PFSK-1 (cell line): ENCODE measurements at regions not wholly inside any gene's neighbourhood (a gene's known extent, or its start where the extent isn't known, plus 50 kb on each side); places are given as distances from the start of the nearest gene placed in this dataset.

ENCODE experiments used
- FOXP2 ChIP-seq: optimal IDR thresholded peaks from 2 replicates; pipeline ENCODE3; 2011; ENCODE audit warnings: borderline replicate concordance, control low read depth, inconsistent platforms; ENCODE audit not compliant: insufficient read depth; ENCODE audit errors: extremely low read length, extremely low read depth
- POLR2AphosphoS5 ChIP-seq: IDR thresholded peaks from 2 replicates; pipeline ENCODE4 v1.6.1; 2012; ENCODE audit warnings: low read depth, mild to moderate bottlenecking, control low read depth, low read length, moderate library complexity
- REST ChIP-seq, 2 experiments: IDR thresholded peaks; 2 replicates each; pipeline versions ENCODE4 v1.6.1 to v1.8.0; 2011 to 2012; ENCODE audit warnings: low read depth in 2 of 2, low read length in 2 of 2, control low read depth in 1 of 2, inconsistent platforms in 1 of 2, mild to moderate bottlenecking in 1 of 2, moderate library complexity in 1 of 2; ENCODE audit not compliant: insufficient read depth in 1 of 2
- SIN3A ChIP-seq: IDR thresholded peaks from 2 replicates; pipeline ENCODE4 v1.6.1; 2012; ENCODE audit warnings: mild to moderate bottlenecking, low read length, moderate library complexity, borderline replicate concordance; ENCODE audit not compliant: insufficient read depth
- TAF1 ChIP-seq: IDR thresholded peaks from 2 replicates; pipeline ENCODE4 v1.6.1; 2012; ENCODE audit warnings: low read length, control low read depth, borderline replicate concordance; ENCODE audit not compliant: insufficient read depth

GRCh38 chr2:34414856-34415255, 815.8 kb upstream of the FAM98A start:
- TF ChIP-seq TAF1 (no peak), FOXP2 (no peak), REST (IDR thresholded peaks at IDR 0.05; ENCODE audit: insufficient read depth in 1 of 2, low read depth in 2 of 2, low read length in 2 of 2) (no peak), POLR2AphosphoS5 (no peak), SIN3A (no peak)

- no peak for TF ChIP-seq FOXP2
Observed at GRCh38 chr2:34408100-34408499, 809.0 kb upstream of the FAM98A start.

GRCh38 chr2:34403512-34403911, 804.4 kb upstream of the FAM98A start:
- TF ChIP-seq FOXP2 (no peak), REST (IDR thresholded peaks at IDR 0.05; ENCODE audit: insufficient read depth in 1 of 2, low read depth in 2 of 2, low read length in 2 of 2) (no peak), SIN3A (no peak), POLR2AphosphoS5 (no peak), TAF1 (no peak)

- no peak for TF ChIP-seq TAF1
Observed at GRCh38 chr2:34402376-34402775, 803.3 kb upstream of the FAM98A start.

DNA sequence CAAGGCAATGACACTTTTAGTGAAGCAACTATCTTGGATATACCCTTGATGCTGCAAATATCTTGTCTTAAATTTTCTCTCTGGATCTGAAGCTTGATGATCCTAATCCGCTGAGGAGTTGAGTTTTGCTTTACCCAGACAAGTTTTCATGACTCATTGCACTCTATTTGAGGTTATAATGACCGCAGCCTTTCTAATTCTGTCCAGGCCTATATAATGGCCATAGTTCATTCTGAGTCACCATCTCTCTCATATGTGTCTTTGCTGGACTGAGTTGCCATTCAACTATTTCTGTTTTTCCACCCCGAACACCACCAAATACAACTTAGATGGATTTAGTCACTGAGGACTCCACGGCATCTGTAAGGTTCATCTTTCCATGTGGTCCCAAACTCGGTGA, 802.1 kb upstream of the FAM98A start:
- TF ChIP-seq REST (IDR thresholded peaks at IDR 0.05; ENCODE audit: insufficient read depth in 1 of 2, low read depth in 2 of 2, low read length in 2 of 2) (no peak), POLR2AphosphoS5 (no peak)

DNA sequence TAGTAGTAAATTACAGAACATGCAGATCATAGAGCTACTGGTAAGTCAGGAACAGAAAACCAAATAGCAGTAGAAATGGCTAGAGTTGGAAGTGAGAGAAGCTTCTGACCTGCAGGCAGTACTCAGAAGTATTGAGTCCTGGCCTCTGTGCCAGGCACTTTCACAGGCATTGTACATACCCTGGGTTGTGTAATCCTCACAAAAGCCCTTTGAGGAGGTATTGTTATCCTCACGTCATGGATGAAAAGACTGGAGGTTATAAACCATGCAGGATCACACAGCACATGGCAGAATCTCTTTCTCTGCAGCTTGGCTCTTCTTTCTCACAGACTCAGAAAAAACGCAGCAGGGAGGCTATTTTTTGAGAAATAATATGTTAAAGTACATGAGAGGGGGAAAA, 789.3 kb upstream of the FAM98A start:
- no peak for TF ChIP-seq SIN3A
- no peak for TF ChIP-seq FOXP2
- TF ChIP-seq TAF1: no peak
- no peak for TF ChIP-seq REST (IDR thresholded peaks at IDR 0.05; ENCODE audit: insufficient read depth in 1 of 2, low read depth in 2 of 2, low read length in 2 of 2)
- TF ChIP-seq POLR2AphosphoS5: no peak
